ENCODE measurements at regions not wholly inside any gene's neighbourhood (a gene's known extent, or its start where the extent isn't known, plus 50 kb on each side); places are given as distances from the start of the nearest gene placed in this dataset.
A peak's percentile ranks its signal among the peaks of the same experiment; 100 is the strongest.

DNA sequence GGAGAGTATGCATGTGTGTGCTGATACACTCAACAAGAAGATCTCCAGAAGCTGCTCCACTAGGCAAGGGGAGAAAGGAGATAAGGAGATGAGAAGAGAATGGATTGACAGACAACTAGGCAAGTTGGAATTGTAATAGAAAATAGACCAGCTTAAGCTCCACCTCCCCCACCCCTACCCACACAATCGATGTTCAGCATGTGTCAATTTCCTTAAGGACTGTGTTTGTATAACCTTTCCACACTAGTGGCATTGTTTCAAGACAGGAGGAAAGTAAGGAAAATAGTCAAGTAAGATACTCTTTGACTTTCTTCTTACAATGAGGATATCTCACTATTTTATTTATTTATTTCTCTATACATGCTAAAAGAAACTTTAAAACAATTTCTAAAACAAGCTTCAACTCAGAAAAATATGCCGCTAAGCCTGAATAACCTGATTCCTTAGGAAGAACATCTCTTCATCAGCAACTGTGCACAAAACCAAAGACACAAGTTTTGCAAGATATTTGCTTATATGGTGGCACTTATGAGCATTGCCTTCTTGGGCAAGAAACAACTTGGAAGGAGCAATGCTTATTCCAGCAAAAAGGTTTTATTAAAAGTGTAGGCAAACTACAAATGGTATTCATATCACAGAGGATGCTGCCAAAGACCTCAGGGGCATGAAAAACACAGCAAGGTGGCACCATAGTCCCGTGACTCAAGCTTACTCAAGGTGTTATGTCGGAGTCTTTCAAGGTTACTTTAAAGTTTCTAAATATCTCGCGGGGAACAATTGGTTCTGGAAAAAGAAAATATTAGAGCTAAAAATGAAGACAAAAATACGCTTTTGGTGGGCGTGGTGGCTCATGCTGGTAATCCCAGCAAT is 249.1 kb downstream of the COL12A1 start:
- DNase-seq: no peak

- DNase-seq: no peak
Observed at GRCh38 chr6:74953708-74954107, 252.1 kb downstream of the COL12A1 start.

DNA sequence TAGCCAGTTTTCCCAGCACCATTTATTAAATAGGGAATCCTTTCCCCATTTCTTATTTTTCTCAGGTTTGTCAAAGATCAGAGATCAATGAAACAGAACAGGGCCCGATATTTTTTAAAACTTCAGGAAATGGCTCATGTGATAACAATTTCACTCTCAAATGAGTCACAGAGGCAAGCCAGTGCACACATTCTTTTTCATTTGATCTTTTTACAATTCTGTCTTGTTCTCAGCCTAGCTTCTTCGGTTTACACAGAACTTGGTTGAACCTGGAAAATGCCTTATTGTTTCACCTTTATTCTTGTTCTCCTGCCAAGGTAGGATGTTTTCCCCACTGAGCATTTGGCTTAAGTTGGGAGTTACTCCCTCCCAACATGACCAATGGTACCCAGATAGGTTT is 258.9 kb downstream of the COL12A1 start:
- DNase-seq: no peak

GRCh38 chr6:74942130-74942529 is 263.7 kb downstream of the COL12A1 start:
- DNase-seq: no peak

DNA sequence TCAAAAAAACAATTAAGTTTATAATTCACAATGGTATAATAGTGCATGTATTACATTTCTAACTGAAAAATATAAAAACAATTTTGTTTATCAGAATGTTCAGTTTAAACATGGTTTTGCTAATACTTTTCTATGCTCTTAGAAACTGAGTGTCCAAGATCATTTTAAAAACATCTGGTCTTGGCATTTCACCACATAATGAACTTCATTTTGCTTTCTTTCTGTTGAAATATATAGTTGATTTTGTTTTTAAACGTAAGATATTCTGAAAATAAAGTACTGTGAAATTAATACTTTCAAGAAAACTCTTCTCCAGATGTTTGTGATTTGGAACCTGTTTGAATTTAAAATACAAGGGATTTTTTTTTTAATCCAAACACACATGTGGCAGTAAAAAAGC is 264.4 kb downstream of the COL12A1 start:
- DNase-seq: no peak

DNA sequence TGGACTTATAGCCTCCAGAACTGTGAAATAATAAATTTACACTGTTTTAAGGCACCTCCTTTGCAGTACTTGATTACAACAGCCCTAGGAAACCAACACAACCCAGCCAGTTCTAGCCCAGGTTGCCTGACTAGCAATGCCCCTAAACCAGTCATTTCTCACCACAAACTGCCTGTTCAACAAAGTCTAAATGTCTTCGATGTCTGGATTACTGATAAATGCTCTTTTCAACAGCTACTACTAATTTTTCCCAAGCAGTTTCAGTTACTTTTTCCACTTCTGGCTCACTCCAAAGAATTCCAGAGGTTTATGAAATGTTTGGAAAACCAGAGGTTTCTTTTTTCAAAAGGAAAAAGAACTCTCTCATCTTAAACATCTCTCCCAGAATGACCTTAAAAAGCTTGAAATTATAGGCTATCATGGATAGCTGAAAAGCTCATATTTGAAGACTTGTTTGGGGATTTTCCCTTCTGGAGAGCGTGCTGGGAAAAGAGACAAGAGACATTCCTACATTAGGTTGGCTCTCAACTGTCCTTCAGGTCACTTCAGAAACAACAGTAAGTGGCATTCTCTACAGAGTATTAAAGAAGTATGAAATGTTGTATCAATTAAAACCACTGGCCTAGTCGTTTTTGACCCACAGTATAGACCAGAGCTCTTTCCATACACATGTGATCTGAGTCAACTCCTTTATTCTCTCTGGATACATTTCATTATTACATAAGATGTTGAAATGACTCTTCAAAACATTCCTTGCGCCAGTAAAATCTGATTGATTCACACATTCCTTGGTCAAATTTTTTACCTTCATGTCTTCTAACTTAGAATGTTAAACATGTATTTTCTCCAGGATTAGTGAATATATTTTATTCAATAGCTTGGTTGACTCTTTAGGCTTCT is 265.9 kb downstream of the COL12A1 start:
- no peak for DNase-seq

DNA sequence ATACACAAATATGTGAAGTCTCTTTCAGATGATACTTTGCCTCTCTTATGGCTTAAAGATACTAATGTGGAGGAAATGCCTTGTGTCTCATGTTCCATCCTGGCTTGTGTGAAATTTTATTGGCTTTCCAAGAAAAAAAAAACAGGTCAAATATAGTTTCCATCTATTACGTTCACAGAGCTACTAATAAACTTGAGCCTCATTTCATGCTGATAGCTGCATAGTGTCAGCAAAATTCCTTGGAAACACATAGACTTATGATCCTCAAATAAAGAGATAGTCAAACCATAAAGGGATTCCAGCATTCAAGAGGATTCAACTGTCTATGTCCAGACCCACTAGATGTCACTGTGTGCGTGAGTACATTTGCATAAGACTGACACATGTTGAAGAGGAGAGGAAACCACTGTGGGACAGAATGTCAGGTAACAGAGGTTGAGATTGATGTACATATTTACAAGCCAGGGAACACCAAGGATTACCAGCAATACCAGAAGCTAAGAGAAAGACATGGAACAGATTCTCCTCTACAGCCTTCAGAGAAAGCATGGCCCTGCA is 266.6 kb downstream of the COL12A1 start:
- no peak for DNase-seq

DNA sequence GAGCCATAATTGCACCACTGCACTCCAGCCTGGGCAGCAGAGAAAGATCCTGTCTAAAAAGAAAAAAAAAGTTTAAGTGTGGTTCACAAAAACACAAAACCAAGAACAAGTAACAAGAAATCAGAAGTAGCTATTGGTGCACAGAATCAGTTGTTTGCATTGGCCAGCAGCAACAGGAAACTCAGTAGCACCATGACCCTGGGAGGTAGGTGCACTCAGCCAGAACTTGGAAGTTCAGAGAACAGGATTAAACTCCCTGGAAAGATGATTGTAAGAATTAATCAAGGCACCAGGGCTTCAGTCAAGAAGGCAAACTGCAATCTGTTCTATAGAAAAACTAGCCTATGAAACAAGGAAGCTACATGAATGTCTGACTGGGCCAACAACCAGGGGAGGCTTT is 267.9 kb downstream of the COL12A1 start:
- no peak for DNase-seq

DNA sequence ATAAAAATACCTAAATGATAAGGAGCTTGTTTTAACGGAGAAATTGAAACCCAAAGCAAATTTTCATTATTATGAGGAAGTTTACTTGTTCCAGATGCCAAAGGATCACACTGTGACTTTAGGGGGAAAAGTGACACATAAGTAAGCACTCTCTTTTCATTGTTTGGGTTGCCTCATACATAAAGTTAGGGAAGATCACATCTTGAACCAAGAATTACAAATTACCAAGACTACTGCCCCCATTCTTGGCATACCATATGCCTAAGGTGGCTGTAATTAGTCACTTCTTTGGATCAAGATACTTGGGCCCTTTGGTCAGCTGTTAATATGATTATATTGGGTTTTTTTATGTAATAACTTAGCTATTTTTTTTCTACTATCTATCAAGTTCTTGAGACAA is 269.0 kb downstream of the COL12A1 start:
- no peak for DNase-seq

DNA sequence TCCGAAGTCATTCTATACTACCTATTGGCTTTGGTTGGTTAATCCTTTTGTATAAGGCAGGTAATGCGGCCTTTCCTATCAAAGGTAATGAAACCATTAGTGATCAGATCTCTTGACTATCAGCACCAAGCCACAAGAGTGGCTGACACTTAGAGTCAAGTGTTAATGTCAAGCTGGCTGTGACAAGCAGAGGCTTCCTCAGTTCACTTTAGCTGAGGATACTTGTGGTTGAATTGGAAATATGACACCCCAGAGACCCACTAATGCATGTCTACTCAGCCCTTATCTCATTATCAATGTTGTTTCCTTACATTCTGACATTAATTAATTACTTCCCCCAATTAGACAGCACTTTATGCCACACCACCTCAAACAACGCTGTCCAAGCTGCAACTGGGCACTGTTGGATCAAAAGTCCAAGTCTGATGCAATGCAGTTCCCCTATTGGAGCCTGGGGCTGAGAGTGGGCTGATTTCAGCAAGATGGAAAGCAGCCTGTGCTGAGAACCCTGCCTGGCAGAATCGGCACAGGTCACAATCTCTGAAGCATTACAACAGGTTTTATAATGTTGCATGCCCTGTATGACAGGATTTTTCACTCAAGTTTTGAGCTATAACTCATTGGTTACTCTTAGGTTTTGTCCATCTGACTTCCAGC is 273.5 kb downstream of the COL12A1 start:
- DNase-seq: no peak

GRCh38 chr6:74931558-74931957 is 274.3 kb downstream of the COL12A1 start:
- DNase-seq: no peak

DNA sequence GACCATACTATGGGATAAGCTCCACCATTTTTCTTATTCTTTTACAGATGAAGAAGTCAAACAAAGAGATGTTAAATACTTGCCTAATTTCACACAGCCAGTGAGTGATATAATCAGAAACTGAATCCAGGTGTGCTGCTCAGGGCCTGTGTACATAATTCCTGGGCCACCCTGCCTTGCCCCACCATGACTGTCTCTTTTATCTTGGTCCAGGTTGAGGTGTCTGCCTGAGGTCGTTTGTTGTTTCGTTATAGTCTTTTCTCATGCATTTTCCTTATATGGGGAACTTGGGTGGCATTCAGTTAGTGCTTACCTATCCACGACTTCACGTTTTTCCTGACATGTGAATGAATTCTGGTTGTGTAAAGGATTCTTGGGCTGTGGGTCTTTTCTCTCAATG is 277.6 kb downstream of the COL12A1 start:
- DNase-seq: no peak

GRCh38 chr6:74927299-74927698 is 278.6 kb downstream of the COL12A1 start:
- no peak for DNase-seq

DNA sequence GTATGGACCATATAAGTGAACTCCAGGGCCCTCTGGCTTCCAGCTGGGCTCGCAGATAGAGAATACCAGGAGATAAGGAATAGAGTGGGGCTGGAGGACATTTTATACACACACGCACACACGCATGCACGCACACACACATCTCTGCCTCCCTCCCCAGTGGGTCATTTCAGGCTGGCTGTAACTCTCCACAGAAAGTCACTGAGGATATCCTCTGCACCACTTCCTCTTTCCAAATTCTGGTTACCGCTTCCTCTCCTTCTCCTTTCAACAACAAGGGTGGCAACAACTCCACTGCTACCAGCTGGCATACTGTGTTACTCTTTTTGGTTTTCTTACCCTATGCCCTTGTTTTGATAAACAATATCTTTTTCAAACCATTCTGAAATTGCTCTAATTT is 280.2 kb downstream of the COL12A1 start:
- DNase-seq: no peak

GRCh38 chr6:74914888-74915287 is 291.0 kb downstream of the COL12A1 start:
- no peak for DNase-seq

GRCh38 chr6:74912234-74912633 is 293.6 kb downstream of the COL12A1 start:
- DNase-seq: no peak

DNA sequence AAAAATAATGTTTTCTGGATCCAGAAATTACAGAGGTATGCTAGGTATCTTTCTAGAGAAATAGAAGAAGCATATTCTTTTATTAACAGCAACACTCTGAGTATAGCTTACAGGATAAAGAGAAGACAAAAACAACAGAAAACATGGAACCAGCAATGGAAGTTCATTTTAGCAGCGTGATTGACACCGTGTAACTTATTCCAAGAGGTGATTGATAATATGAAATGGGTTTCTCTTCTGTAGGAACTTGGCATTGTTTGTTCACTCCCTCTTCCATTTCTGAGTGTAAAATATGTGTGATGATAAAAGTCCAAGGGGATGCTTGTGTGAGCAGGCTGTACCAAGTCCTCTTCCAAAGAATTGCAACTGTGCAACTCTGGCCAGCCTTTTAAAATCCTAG is 303.0 kb downstream of the COL12A1 start:
- no peak for DNase-seq

DNA sequence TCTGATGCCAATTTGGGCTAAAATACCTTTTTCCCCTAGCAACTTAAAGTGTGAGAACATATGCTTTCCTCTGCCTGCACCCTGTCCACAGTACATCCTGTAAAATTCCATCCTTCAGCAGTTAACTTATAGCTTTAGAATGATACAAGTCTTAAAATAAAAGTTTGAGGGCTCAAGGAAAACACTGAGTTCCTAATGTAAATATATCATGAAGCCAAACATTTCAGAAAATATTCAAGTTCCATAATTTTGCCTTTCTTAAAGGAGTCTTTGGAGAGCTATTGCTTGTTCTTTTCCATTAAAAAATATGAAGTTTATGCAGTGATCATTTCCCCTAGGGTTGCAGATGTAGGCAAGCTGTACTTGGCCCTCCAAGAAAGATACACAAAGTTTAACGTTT is 303.8 kb downstream of the COL12A1 start:
- no peak for DNase-seq

DNA sequence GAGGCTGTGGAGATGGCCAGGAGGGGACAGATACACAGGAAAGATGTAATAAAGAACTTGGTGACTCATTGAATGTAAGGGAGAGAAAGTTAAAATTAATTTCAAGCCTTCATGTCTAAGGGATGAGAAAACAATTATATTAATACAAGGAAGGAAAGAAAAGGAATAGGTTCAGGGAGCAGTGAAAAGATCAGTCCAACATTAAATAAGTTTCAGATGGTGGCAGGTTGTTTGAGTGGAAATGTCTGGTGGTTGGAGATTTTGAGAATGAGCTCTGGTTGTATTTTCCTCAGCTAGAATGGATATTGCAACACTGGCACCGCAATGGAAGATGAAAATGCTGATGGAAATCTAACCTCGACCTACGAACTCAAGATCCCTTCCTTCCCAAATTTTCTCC is 304.3 kb downstream of the COL12A1 start:
- no peak for DNase-seq

DNA sequence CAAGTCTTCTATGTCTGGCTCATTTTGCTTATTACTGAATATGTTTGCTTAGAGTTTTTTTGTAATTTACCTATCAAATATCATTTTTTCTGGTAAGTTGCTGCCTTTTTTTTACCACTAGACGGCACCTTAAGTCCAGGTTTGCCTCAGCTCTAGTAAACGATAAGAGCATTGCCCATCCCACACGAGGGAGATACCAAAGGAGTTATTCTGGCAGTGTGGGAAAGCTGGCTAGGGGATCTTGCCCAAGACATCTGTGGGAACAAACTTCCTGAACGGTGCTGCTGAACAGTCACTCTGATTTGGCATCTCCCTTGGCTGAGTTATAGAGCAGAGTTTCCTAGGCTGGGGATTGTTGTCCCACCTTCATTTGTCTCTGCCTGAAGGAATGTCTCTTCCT is 306.4 kb downstream of the COL12A1 start:
- no peak for DNase-seq

DNA sequence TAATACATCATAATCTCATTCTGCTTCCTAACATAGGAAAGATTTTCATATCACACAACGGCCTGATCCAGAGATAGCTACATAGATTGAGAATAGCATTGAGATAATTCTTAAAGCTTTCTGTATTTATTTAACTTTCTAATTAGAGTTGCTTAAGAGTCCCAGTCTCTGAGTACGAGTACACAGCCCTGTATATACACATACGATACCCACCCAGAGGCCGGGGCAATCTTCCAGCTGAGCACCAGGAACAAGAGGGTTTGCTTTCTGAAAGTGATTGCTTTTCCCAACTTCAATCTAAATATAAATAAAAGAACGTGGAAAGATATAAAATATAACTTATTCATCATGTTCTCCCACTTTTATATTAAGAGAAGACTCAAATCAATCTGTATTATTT is 313.8 kb downstream of the COL12A1 start:
- no peak for DNase-seq

- DNase-seq: peak; percentile 82 to 83
Observed at GRCh38 chr6:74891349-74891831, 314.5 kb downstream of the COL12A1 start.

Measured in right lung (tissue), 2 donors.